ENCODE measurements at regions not wholly inside any gene's neighbourhood (a gene's known extent, or its start where the extent isn't known, plus 50 kb on each side); places are given as distances from the start of the nearest gene placed in this dataset.

DNA sequence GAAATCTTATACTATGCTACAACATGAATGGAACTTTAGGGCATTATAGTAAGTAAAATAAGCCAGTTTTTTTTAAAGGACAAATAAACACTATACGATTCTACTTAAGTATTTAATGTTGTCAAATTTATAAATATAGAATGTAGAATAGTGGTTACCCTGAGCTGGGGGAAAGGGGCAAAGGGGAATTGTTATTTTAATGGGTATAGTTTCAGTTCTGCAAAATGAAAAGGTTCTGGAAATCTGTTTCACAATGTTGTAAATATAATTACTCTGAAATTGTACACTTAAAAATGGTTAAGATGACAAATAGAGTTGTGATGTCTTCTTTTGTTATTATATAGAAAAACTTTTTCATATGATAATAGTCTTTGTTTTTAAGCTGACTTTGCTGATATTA is 366.3 kb downstream of the MRPL39 start:
- TF ChIP-seq EZH2 (IDR thresholded peaks at IDR 0.05; ENCODE audit: insufficient read depth, poor library complexity, severe bottlenecking) = no peak
- no peak for TF ChIP-seq EZH2phosphoT487 (IDR thresholded peaks at IDR 0.05; ENCODE audit: insufficient read depth, low read depth)

Data from GM23248 (cell line).